ENCODE measurements at regions not wholly inside any gene's neighbourhood (a gene's known extent, or its start where the extent isn't known, plus 50 kb on each side); places are given as distances from the start of the nearest gene placed in this dataset.
"Not testable (repeated sequence)": the region's sequence is repeated elsewhere in the genome, so short reads cannot be mapped to it uniquely, and the experiment has no call there.

- in situ Hi-C loops (cut with HindIII; ENCODE audit: low sequenced_read_pairs) = no loop called here
- no peak for DNase-seq (ENCODE audit: low spot score)
Observed at GRCh38 chr1:68758666-68759209, 261.9 kb upstream of the DEPDC1 start.

GRCh38 chr1:68767941-68768340, 271.1 kb upstream of the DEPDC1 start:
- DNase-seq (ENCODE audit: low spot score) = no peak
- in situ Hi-C loops (cut with HindIII; ENCODE audit: low sequenced_read_pairs) = no loop called here

GRCh38 chr1:68770817-68771216, 273.9 kb upstream of the DEPDC1 start:
- no peak for DNase-seq (ENCODE audit: low spot score)
- in situ Hi-C loops (cut with HindIII; ENCODE audit: low sequenced_read_pairs) = no loop called here

- in situ Hi-C loops (cut with HindIII; ENCODE audit: low sequenced_read_pairs) = no loop called here
- DNase-seq (ENCODE audit: low spot score) = no peak
Observed at GRCh38 chr1:68777851-68778250, 281.0 kb upstream of the DEPDC1 start.

GRCh38 chr1:68779841-68780240, 283.0 kb upstream of the DEPDC1 start:
- DNase-seq (ENCODE audit: low spot score); in situ Hi-C loops (cut with HindIII; ENCODE audit: low sequenced_read_pairs): not testable (repeated sequence)

- no peak for DNase-seq (ENCODE audit: low spot score)
- in situ Hi-C loops (cut with HindIII; ENCODE audit: low sequenced_read_pairs) = no loop called here
Observed at GRCh38 chr1:68780919-68781318, 284.0 kb upstream of the DEPDC1 start.

GRCh38 chr1:68782890-68783289, 286.0 kb upstream of the DEPDC1 start:
- no peak for DNase-seq (ENCODE audit: low spot score)
- in situ Hi-C loops (cut with HindIII; ENCODE audit: low sequenced_read_pairs) = no loop called here

- in situ Hi-C loops (cut with HindIII; ENCODE audit: low sequenced_read_pairs) = no loop called here
- no peak for DNase-seq (ENCODE audit: low spot score)
Observed at GRCh38 chr1:68785328-68785727, 288.4 kb upstream of the DEPDC1 start.

GRCh38 chr1:68788762-68789161, 291.9 kb upstream of the DEPDC1 start:
- in situ Hi-C loops (cut with HindIII; ENCODE audit: low sequenced_read_pairs) = no loop called here

GRCh38 chr1:68791800-68792199, 294.9 kb upstream of the DEPDC1 start:
- no peak for DNase-seq (ENCODE audit: low spot score)
- in situ Hi-C loops (cut with HindIII; ENCODE audit: low sequenced_read_pairs) = no loop called here

More at GRCh38 chr1:68788762-68789161, 291.9 kb upstream of the DEPDC1 start:
- DNase-seq (ENCODE audit: low spot score) = no peak

- in situ Hi-C loops (cut with HindIII; ENCODE audit: low sequenced_read_pairs) = no loop called here
- no peak for DNase-seq (ENCODE audit: low spot score)
Observed at GRCh38 chr1:68795956-68796355, 299.1 kb upstream of the DEPDC1 start.

GRCh38 chr1:68796888-68797287, 300.0 kb upstream of the DEPDC1 start:
- in situ Hi-C loops (cut with HindIII; ENCODE audit: low sequenced_read_pairs) = no loop called here
- DNase-seq (ENCODE audit: low spot score) = no peak

GRCh38 chr1:68798071-68798470, 301.2 kb upstream of the DEPDC1 start:
- in situ Hi-C loops (cut with HindIII; ENCODE audit: low sequenced_read_pairs) = no loop called here
- no peak for DNase-seq (ENCODE audit: low spot score)

GRCh38 chr1:68799096-68799495, 302.2 kb upstream of the DEPDC1 start:
- DNase-seq (ENCODE audit: low spot score) = no peak
- in situ Hi-C loops (cut with HindIII; ENCODE audit: low sequenced_read_pairs) = no loop called here

GRCh38 chr1:68800182-68800581, 303.3 kb upstream of the DEPDC1 start:
- in situ Hi-C loops (cut with HindIII; ENCODE audit: low sequenced_read_pairs) = no loop called here
- no peak for DNase-seq (ENCODE audit: low spot score)

- DNase-seq (ENCODE audit: low spot score) = no peak
- in situ Hi-C loops (cut with HindIII; ENCODE audit: low sequenced_read_pairs) = no loop called here
Observed at GRCh38 chr1:68801440-68801839, 304.6 kb upstream of the DEPDC1 start.

- in situ Hi-C loops (cut with HindIII; ENCODE audit: low sequenced_read_pairs) = no loop called here
Observed at GRCh38 chr1:68805097-68805641, 308.3 kb upstream of the DEPDC1 start.

GRCh38 chr1:68808351-68808750, 311.5 kb upstream of the DEPDC1 start:
- in situ Hi-C loops (cut with HindIII; ENCODE audit: low sequenced_read_pairs) = no loop called here
- no peak for DNase-seq (ENCODE audit: low spot score)

More at GRCh38 chr1:68805097-68805641, 308.3 kb upstream of the DEPDC1 start:
- DNase-seq (ENCODE audit: low spot score) = no peak

GRCh38 chr1:68811806-68812205, 314.9 kb upstream of the DEPDC1 start:
- DNase-seq (ENCODE audit: low spot score) = no peak
- in situ Hi-C loops (cut with HindIII; ENCODE audit: low sequenced_read_pairs) = no loop called here

- in situ Hi-C loops (cut with HindIII; ENCODE audit: low sequenced_read_pairs) = no loop called here
- DNase-seq (ENCODE audit: low spot score) = peak; percentile 4
Observed at GRCh38 chr1:68812333-68812732, 315.5 kb upstream of the DEPDC1 start.

- in situ Hi-C loops (cut with HindIII; ENCODE audit: low sequenced_read_pairs) = no loop called here
- no peak for DNase-seq (ENCODE audit: low spot score)
Observed at GRCh38 chr1:68814067-68814466, 317.2 kb upstream of the DEPDC1 start.
